IMR-90 (cell line): ENCODE measurements at regions not wholly inside any gene's neighbourhood (a gene's known extent, or its start where the extent isn't known, plus 50 kb on each side); places are given as distances from the start of the nearest gene placed in this dataset.
A peak's percentile ranks its signal among the peaks of the same experiment; 100 is the strongest.

ENCODE experiments used
- ATAC-seq: fragments of 200-7000 bp; cut with Tn5 transposase; 2 replicates; pipeline ENCODE4 v1.9.1; 2020; ENCODE audit warnings: low read depth, mild to moderate bottlenecking, moderate library complexity
- BruUV-seq: library from RNA; stranded (reverse); fragments of 400-500 nt; replicated peaks from 2 replicates; lab custom pipeline; 2021; lab: Mats Ljungman, UMichigan
- CTCF ChIA-PET: fragments of 300-600 bp; formaldehyde crosslinking; extraction: SDS; loops from one replicate; lab custom pipeline; 2021; ENCODE audit warnings: antibody characterized with exemption; lab: Yijun Ruan, JAX
- POLR2A ChIA-PET: fragments of 300-600 bp; sonication (Branson Sonifier 250); formaldehyde crosslinking; loops from one replicate; lab custom pipeline; 2022; ENCODE audit warnings: antibody characterized with exemption; ENCODE audit not compliant: unreplicated experiment; lab: Charles Lee
- DNase-seq: peaks from one replicate; pipeline ENCODE4 v3.0.0; 2013
- H2AFZ ChIP-seq: replicated peaks from 2 replicates; pipeline ENCODE3; 2013; ENCODE audit warnings: low read length, mild to moderate bottlenecking; ENCODE audit not compliant: poor library complexity
- H2AK5ac ChIP-seq: 2 replicates; pipeline ENCODE4 v1.6.1; 2013; ENCODE audit warnings: low read depth, low read length, inconsistent platforms
- H2AK9ac ChIP-seq: replicated peaks from 2 replicates; pipeline ENCODE3; 2013; ENCODE audit warnings: mild to moderate bottlenecking, low read depth, low read length, moderate library complexity; ENCODE audit not compliant: poor library complexity
- H2BK120ac ChIP-seq: 2 replicates; pipeline ENCODE4 v1.6.1; 2013; ENCODE audit warnings: low read depth, low read length, inconsistent platforms
- H2BK15ac ChIP-seq: 3 replicates; pipeline ENCODE4 v1.6.1; 2013; ENCODE audit warnings: low read depth, low read length, inconsistent platforms
- H2BK20ac ChIP-seq: 2 replicates; pipeline ENCODE4 v1.6.1; 2013; ENCODE audit warnings: low read depth, mild to moderate bottlenecking, inconsistent platforms, low read length, moderate library complexity
- H2BK5ac ChIP-seq: 2 replicates; pipeline ENCODE4 v1.6.1; 2013; ENCODE audit warnings: mild to moderate bottlenecking, low read depth, low read length, inconsistent platforms; ENCODE audit not compliant: poor library complexity, severe bottlenecking
- H3K14ac ChIP-seq: replicated peaks from 2 replicates; pipeline ENCODE4 v1.6.1; 2013; ENCODE audit warnings: low read depth, low read length, inconsistent platforms
- H3K18ac ChIP-seq: 2 replicates; pipeline ENCODE4 v1.6.1; 2013; ENCODE audit warnings: low read depth, low read length, control low read depth
- H3K23ac ChIP-seq: 2 replicates; pipeline ENCODE4 v1.6.1; 2013; ENCODE audit warnings: low read depth, low read length, inconsistent platforms
- H3K27ac ChIP-seq: 2 replicates; pipeline ENCODE4 v1.5.1; 2013; ENCODE audit warnings: mild to moderate bottlenecking, control low read depth, low read length; ENCODE audit not compliant: insufficient read depth
- H3K27me3 ChIP-seq: 2 replicates; pipeline ENCODE4 v1.6.1; 2013; ENCODE audit warnings: low read length; ENCODE audit not compliant: control insufficient read depth, insufficient read depth
- H3K36me3 ChIP-seq: 2 replicates; pipeline ENCODE4 v1.6.1; 2013; ENCODE audit warnings: low read length, mixed read lengths; ENCODE audit not compliant: control insufficient read depth, insufficient read depth
- H3K4ac ChIP-seq: 2 replicates; pipeline ENCODE4 v1.6.1; 2013; ENCODE audit warnings: low read depth, low read length, inconsistent platforms
- H3K4me1 ChIP-seq: 2 replicates; pipeline ENCODE4 v1.6.1; 2013; ENCODE audit warnings: low read length, mixed read lengths; ENCODE audit not compliant: control insufficient read depth, insufficient read depth
- H3K4me2 ChIP-seq: 2 replicates; pipeline ENCODE4 v1.6.1; 2013; ENCODE audit warnings: low read depth, mild to moderate bottlenecking, control low read depth, low read length, moderate library complexity
- H3K4me3 ChIP-seq: 2 replicates; pipeline ENCODE4 v1.5.1; 2013; ENCODE audit warnings: low read depth, mild to moderate bottlenecking, control low read depth, low read length, moderate library complexity; ENCODE audit not compliant: insufficient read depth
- H3K56ac ChIP-seq: 2 replicates; pipeline ENCODE4 v1.6.1; 2013; ENCODE audit warnings: low read length, inconsistent platforms; ENCODE audit not compliant: insufficient read depth; ENCODE audit errors: extremely low read depth
- H3K79me1 ChIP-seq, 2 experiments: 2 replicates each; pipeline ENCODE4 v1.6.1; 2013; ENCODE audit warnings: low read length in 2 of 2, inconsistent platforms in 1 of 2, low read depth in 1 of 2
- H3K9ac ChIP-seq: 2 replicates; pipeline ENCODE4 v1.6.1; 2013; ENCODE audit warnings: low read depth, low read length, control low read depth
- H3K9me1 ChIP-seq: 2 replicates; pipeline ENCODE4 v1.6.1; 2013; ENCODE audit warnings: low read length, inconsistent platforms; ENCODE audit not compliant: insufficient read depth
- H3K9me3 ChIP-seq: 2 replicates; pipeline ENCODE4 v1.6.1; 2013; ENCODE audit warnings: low read length; ENCODE audit not compliant: control insufficient read depth, insufficient read depth
- H4K20me1 ChIP-seq: 2 replicates; pipeline ENCODE4 v1.6.1; 2013; ENCODE audit warnings: low read length, inconsistent platforms; ENCODE audit not compliant: insufficient read depth
- H4K5ac ChIP-seq: 2 replicates; pipeline ENCODE4 v1.6.1; 2013; ENCODE audit warnings: mild to moderate bottlenecking, low read depth, low read length, control low read depth
- H4K8ac ChIP-seq, 2 experiments: 2 replicates each; pipeline ENCODE4 v1.6.1; 2013; ENCODE audit warnings: low read depth in 2 of 2, low read length in 2 of 2, control low read depth in 1 of 2, inconsistent platforms in 1 of 2
- H4K91ac ChIP-seq: 2 replicates; pipeline ENCODE4 v1.6.1; 2013; ENCODE audit warnings: low read depth, low read length, inconsistent platforms; ENCODE audit not compliant: insufficient read depth
- BHLHE40 ChIP-seq: fragments of 150-350 bp; IDR thresholded peaks from 2 replicates; pipeline ENCODE4 v1.6.1; 2016; ENCODE audit warnings: mild to moderate bottlenecking, low read depth, low read length
- MAFK ChIP-seq: IDR thresholded peaks from 2 replicates; pipeline ENCODE4 v1.6.1; 2012; ENCODE audit warnings: low read depth, low read length, improper control_type of control experiment
- NFE2L2 ChIP-seq: fragments of 150-350 bp; IDR thresholded peaks from 2 replicates; pipeline ENCODE4 v1.6.1; 2016; ENCODE audit warnings: low read depth, mild to moderate bottlenecking, low read length
- RAD21 ChIP-seq: IDR thresholded peaks from 2 replicates; pipeline ENCODE4 v1.6.1; 2012; ENCODE audit warnings: low read length, improper control_type of control experiment
- RFX5 ChIP-seq: IDR thresholded peaks from 2 replicates; pipeline ENCODE4 v1.8.0; 2012; ENCODE audit warnings: low read depth, mild to moderate bottlenecking, low read length, moderate library complexity
- WGBS, 2 experiments: methylation state at CpG; one replicate each; pipeline versions ENCODE4 v1.1.5 to v1.1.7; 2013; ENCODE audit warnings: missing lambda C conversion rate in 2 of 2; ENCODE audit not compliant: insufficient read length in 1 of 2; ENCODE audit errors: extremely low coverage in 2 of 2; 5-methylcytosine and 5-hydroxymethylcytosine counted together
- dilution Hi-C: fragments of 300-500 bp; cut with HindIII; formaldehyde crosslinking; loops from one replicate; pipeline ENCODE4 v1.14.3; 2018; ENCODE audit warnings: low sequenced_read_pairs; ENCODE audit not compliant: unreplicated experiment
- in situ Hi-C: fragments of 300-500 bp; cut with MboI; formaldehyde crosslinking; loops from 3 replicates; pipeline ENCODE4 v1.14.3; 2019; ENCODE audit warnings: low sequenced_read_pairs, inconsistent platforms, mixed read lengths
- intact Hi-C: fragments of 100-400 bp; cut with micrococcal nuclease; formaldehyde crosslinking; loops from 2 replicates; pipeline ENCODE4 v1.10.0; 2022
- TF ChIP-seq, protein P1 (sequence below): conservative IDR thresholded peaks from 2 replicates; pipeline ENCODE4 v1.5.1; 2012; ENCODE audit warnings: mild to moderate bottlenecking, low read depth, low read length, improper control_type of control experiment
- TF ChIP-seq, protein P2 (sequence below): fragments of 150-350 bp; IDR thresholded peaks from 2 replicates; pipeline ENCODE4 v1.6.1; 2017; ENCODE audit warnings: mild to moderate bottlenecking, antibody characterized with exemption, low read length, low read depth

DNA sequence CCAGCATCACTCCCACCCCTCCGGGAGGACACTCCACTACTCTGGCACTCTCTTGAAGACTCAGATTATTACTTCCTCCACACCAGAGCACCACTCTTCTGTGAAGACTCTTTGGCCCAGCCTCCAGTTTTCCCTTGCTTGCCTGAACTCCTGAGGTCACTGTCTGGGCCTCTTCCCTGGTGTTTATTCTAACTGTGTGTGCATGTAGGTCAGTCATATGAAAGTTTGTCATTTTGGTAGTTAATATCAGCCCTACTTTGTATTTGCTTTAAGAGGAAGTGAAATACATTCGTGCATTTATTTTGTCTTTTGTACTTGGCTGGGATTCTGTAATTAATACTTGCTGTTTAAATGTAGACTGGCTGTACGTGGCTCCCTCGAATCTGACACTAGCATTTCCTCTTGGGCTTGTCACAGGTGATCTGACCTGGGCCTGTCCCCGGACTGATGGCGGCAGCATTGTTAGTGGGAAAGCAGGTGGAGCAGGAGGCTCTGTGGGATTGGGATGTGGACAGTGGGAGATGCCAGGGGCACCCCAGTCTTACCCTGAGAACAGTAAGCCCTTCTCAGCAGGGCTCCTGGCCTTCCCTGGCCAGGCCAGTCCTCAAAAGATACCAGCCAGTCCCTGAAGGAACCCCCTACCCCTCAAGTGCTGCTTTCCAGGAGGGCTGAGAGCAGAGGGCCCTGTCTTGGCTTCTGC, 350.5 kb downstream of the CDC5L start:
- no peak overlapping the region for H4K5ac ChIP-seq
- H3K79me1 ChIP-seq: no peaks in the 10 kb centered on the region
- H3K27me3 ChIP-seq: peaks cover 37% of the 10 kb centered on the region
- no peaks in the 10 kb centered on the region for H4K20me1 ChIP-seq
- no peak overlapping the region for H2AFZ ChIP-seq
- H3K4me1 ChIP-seq: peaks cover 10% of the 10 kb centered on the region
- no peaks in the 10 kb centered on the region for H3K9me3 ChIP-seq
- H3K27ac ChIP-seq: no peak overlapping the region
- peak overlapping the region in 1 of 2 experiments; percentile 31; a peak in 1 of 4 replicates for H4K8ac ChIP-seq
- no peak overlapping the region for H3K4ac ChIP-seq
- no peak overlapping the region for H3K9ac ChIP-seq
- BruUV-seq: no TSS peak
- H3K23ac ChIP-seq: no peak overlapping the region
- TF ChIP-seq, protein P1, sequence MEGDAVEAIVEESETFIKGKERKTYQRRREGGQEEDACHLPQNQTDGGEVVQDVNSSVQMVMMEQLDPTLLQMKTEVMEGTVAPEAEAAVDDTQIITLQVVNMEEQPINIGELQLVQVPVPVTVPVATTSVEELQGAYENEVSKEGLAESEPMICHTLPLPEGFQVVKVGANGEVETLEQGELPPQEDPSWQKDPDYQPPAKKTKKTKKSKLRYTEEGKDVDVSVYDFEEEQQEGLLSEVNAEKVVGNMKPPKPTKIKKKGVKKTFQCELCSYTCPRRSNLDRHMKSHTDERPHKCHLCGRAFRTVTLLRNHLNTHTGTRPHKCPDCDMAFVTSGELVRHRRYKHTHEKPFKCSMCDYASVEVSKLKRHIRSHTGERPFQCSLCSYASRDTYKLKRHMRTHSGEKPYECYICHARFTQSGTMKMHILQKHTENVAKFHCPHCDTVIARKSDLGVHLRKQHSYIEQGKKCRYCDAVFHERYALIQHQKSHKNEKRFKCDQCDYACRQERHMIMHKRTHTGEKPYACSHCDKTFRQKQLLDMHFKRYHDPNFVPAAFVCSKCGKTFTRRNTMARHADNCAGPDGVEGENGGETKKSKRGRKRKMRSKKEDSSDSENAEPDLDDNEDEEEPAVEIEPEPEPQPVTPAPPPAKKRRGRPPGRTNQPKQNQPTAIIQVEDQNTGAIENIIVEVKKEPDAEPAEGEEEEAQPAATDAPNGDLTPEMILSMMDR: no peak
- TF ChIP-seq RAD21 (no peak), MAFK (no peak), BHLHE40 (no peak), NFE2L2 (no peak), RFX5 (no peak)
- TF ChIP-seq, protein P2, sequence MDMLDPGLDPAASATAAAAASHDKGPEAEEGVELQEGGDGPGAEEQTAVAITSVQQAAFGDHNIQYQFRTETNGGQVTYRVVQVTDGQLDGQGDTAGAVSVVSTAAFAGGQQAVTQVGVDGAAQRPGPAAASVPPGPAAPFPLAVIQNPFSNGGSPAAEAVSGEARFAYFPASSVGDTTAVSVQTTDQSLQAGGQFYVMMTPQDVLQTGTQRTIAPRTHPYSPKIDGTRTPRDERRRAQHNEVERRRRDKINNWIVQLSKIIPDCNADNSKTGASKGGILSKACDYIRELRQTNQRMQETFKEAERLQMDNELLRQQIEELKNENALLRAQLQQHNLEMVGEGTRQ: no peak
- ATAC-seq: 0 out of 2 replicates have a peak, but pooled peaks have one; percentile 18
- no peak overlapping the region for H3K14ac ChIP-seq
- peak overlapping the region; percentile 46; the same call in 1 of the 2 replicates for H4K91ac ChIP-seq
- CTCF ChIA-PET: no interaction called here
- no peak for DNase-seq
- 0 out of 2 replicates have a peak overlapping the region, but pooled peaks have one; percentile 8 for H2BK120ac ChIP-seq
- no peak overlapping the region for H3K4me2 ChIP-seq
- H3K36me3 ChIP-seq: no peaks in the 10 kb centered on the region
- H3K9me1 ChIP-seq: no peaks in the 10 kb centered on the region
- in situ Hi-C loops (no loop called here), dilution Hi-C loops (no loop called here), intact Hi-C loops (no loop called here)
- no peak overlapping the region for H3K4me3 ChIP-seq
- H3K18ac ChIP-seq: no peak overlapping the region
- H2BK5ac ChIP-seq: no peak overlapping the region
- 75% methylated on average over 2 of the region's 6 CpGs; no CpG with 5 or more reads in 1 of the 2 experiments for WGBS, 2 experiments
- H2BK15ac ChIP-seq: peak overlapping the region; percentile 31; the same call in 1 of the 3 replicates
- no peak overlapping the region for H2AK9ac ChIP-seq
- no peak overlapping the region for H2BK20ac ChIP-seq
- no peak overlapping the region for H3K56ac ChIP-seq
- POLR2A ChIA-PET: no interaction called here
- peak overlapping the region; percentile 62; the same call in 1 of the 2 replicates for H2AK5ac ChIP-seq
